ENCODE measurements at regions not wholly inside any gene's neighbourhood (a gene's known extent, or its start where the extent isn't known, plus 50 kb on each side); places are given as distances from the start of the nearest gene placed in this dataset.

DNA sequence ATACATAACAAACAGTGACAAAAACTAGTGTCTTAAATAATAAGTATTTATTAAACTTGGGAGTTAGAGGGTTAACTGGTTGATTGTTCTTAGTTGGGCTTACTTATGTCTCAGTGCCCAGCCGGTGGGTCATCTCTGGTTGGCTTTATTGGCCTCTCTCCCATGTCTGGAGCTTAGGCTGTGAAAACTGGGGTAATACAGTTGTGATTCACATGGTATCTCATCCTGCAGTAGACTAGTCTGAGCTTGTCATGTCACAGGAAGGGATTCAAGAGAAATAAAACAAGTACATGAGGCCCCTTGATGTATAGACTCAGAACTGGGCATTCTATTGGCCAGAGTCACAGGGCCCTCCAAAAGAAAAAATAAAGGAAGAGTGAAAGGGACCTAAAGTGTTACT is 466.4 kb upstream of the SMC2 start:
- Histone ChIP-seq H3K27me3 (ENCODE audit: insufficient read depth, low read length) (no peaks in the 10 kb centered on the region), H3K9me2 (ENCODE audit: low read depth, low read length) (no peaks in the 10 kb centered on the region), H3K4me1 (ENCODE audit: insufficient read depth, low read length, severe bottlenecking) (no peaks in the 10 kb centered on the region), H2AFZ (ENCODE audit: low read length) (no peak overlapping the region), H3K79me2 (ENCODE audit: insufficient read depth, low read length) (no peaks in the 10 kb centered on the region), H3K27ac (ENCODE audit: low read depth, low read length, poor library complexity, severe bottlenecking) (no peak overlapping the region), H3K9ac (ENCODE audit: low read length) (no peak overlapping the region), H3K9me3 (ENCODE audit: low read length) (no peaks in the 10 kb centered on the region), H3F3A (ENCODE audit: insufficient read depth, low read length) (no peaks in the 10 kb centered on the region), H3K4me2 (ENCODE audit: low read length) (no peak overlapping the region), H3K36me3 (ENCODE audit: insufficient read depth, low read length) (no peaks in the 10 kb centered on the region), H4K20me1 (ENCODE audit: insufficient read depth, low read length) (no peaks in the 10 kb centered on the region), H3K4me3 (ENCODE audit: low read depth, low read length, poor library complexity, severe bottlenecking) (no peak overlapping the region)
- TF ChIP-seq, protein P1, sequence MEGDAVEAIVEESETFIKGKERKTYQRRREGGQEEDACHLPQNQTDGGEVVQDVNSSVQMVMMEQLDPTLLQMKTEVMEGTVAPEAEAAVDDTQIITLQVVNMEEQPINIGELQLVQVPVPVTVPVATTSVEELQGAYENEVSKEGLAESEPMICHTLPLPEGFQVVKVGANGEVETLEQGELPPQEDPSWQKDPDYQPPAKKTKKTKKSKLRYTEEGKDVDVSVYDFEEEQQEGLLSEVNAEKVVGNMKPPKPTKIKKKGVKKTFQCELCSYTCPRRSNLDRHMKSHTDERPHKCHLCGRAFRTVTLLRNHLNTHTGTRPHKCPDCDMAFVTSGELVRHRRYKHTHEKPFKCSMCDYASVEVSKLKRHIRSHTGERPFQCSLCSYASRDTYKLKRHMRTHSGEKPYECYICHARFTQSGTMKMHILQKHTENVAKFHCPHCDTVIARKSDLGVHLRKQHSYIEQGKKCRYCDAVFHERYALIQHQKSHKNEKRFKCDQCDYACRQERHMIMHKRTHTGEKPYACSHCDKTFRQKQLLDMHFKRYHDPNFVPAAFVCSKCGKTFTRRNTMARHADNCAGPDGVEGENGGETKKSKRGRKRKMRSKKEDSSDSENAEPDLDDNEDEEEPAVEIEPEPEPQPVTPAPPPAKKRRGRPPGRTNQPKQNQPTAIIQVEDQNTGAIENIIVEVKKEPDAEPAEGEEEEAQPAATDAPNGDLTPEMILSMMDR (IDR thresholded peaks at IDR 0.05; ENCODE audit: low read length): no peak
- TF ChIP-seq EZH2 (IDR thresholded peaks at IDR 0.05; ENCODE audit: borderline replicate concordance, low read length): no peak

GRCh38 chr9:103649086-103649485 is 445.0 kb upstream of the SMC2 start:
- Histone ChIP-seq H2AFZ (ENCODE audit: low read length) (no peak overlapping the region), H3K79me2 (ENCODE audit: insufficient read depth, low read length) (no peaks in the 10 kb centered on the region), H3K9me3 (ENCODE audit: low read length) (no peaks in the 10 kb centered on the region), H3F3A (ENCODE audit: insufficient read depth, low read length) (no peaks in the 10 kb centered on the region), H3K27me3 (ENCODE audit: insufficient read depth, low read length) (no peaks in the 10 kb centered on the region), H3K4me3 (ENCODE audit: low read depth, low read length, poor library complexity, severe bottlenecking) (no peak overlapping the region), H3K9ac (ENCODE audit: low read length) (no peak overlapping the region), H3K4me1 (ENCODE audit: insufficient read depth, low read length, severe bottlenecking) (no peaks in the 10 kb centered on the region), H3K9me2 (ENCODE audit: low read depth, low read length) (no peaks in the 10 kb centered on the region), H3K36me3 (ENCODE audit: insufficient read depth, low read length) (no peaks in the 10 kb centered on the region), H3K4me2 (ENCODE audit: low read length) (no peak overlapping the region), H3K27ac (ENCODE audit: low read depth, low read length, poor library complexity, severe bottlenecking) (no peak overlapping the region), H4K20me1 (ENCODE audit: insufficient read depth, low read length) (no peaks in the 10 kb centered on the region)
- TF ChIP-seq, protein P1 (IDR thresholded peaks at IDR 0.05; ENCODE audit: low read length): no peak
- no peak for TF ChIP-seq EZH2 (IDR thresholded peaks at IDR 0.05; ENCODE audit: borderline replicate concordance, low read length)

GRCh38 chr9:103658156-103658555 is 436.0 kb upstream of the SMC2 start:
- no peaks in the 10 kb centered on the region for H3K9me3 ChIP-seq (ENCODE audit: low read length)
- no peaks in the 10 kb centered on the region for H3K4me1 ChIP-seq (ENCODE audit: insufficient read depth, low read length, severe bottlenecking)
- H3K27ac ChIP-seq (ENCODE audit: low read depth, low read length, poor library complexity, severe bottlenecking): no peak overlapping the region
- H3F3A ChIP-seq (ENCODE audit: insufficient read depth, low read length): no peaks in the 10 kb centered on the region
- no peak overlapping the region for H3K4me3 ChIP-seq (ENCODE audit: low read depth, low read length, poor library complexity, severe bottlenecking)
- H3K27me3 ChIP-seq (ENCODE audit: insufficient read depth, low read length): no peaks in the 10 kb centered on the region
- H3K36me3 ChIP-seq (ENCODE audit: insufficient read depth, low read length): no peaks in the 10 kb centered on the region
- no peaks in the 10 kb centered on the region for H3K79me2 ChIP-seq (ENCODE audit: insufficient read depth, low read length)
- no peaks in the 10 kb centered on the region for H3K9me2 ChIP-seq (ENCODE audit: low read depth, low read length)
- H3K4me2 ChIP-seq (ENCODE audit: low read length): no peak overlapping the region
- H3K9ac ChIP-seq (ENCODE audit: low read length): no peak overlapping the region
- H4K20me1 ChIP-seq (ENCODE audit: insufficient read depth, low read length): no peaks in the 10 kb centered on the region
- no peak overlapping the region for H2AFZ ChIP-seq (ENCODE audit: low read length)
- TF ChIP-seq, protein P1 (IDR thresholded peaks at IDR 0.05; ENCODE audit: low read length): no peak
- TF ChIP-seq EZH2 (IDR thresholded peaks at IDR 0.05; ENCODE audit: borderline replicate concordance, low read length): no peak
